GM18499 (cell line): ENCODE measurements at regions not wholly inside any gene's neighbourhood (a gene's known extent, or its start where the extent isn't known, plus 50 kb on each side); places are given as distances from the start of the nearest gene placed in this dataset.

Experiments used
- ATAC-seq: cut with Tn5 transposase; IDR thresholded peaks from one replicate; pipeline ENCODE4 v1.9.1; 2021; ENCODE audit warnings: moderate number of reproducible peaks; ENCODE audit not compliant: insufficient read depth, unreplicated experiment

GRCh38 chrX:39202641-39203040 is 401.4 kb downstream of the MID1IP1 start:
- ATAC-seq = no peak

- no peak for ATAC-seq
These were observed 402.2 kb downstream of the MID1IP1 start for GRCh38 chrX:39203427-39203826.

DNA sequence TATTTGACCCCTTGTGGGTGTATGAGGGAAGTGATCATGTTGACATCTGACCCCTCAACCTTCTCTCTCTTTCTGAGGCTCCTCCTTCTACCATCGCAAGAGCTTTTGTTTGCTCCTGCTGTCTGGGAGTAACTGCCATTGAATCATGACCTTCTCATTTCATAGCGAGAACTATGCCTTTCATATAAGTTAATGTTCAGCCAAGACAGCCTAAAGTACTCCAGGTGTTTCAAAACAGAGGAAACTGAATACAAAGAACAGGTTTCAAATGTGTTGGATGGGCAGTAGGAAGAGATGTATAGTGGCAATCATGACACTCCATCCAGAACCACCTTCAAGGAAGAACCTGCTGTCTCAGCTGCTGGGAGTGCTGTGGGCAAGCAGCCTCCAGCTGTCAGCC is 403.1 kb downstream of the MID1IP1 start:
- ATAC-seq = no peak

DNA sequence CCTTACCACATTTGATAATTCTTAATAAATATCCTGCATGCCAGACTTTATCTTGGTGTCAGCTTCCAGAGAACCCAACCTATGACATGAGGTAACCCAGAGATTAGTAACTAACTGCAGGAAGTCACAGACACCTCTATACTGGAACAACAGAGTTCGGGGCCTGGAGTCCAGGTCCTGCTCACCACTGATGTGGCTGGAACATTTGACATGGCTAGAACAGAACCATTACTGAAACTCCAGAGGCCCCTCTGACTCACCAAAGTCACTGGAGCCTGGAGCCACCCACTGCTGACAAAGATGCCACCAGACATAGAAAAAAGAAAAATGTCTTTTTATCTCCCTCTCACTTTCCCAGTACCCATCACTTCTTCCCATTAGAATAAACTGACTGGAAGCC is 403.7 kb downstream of the MID1IP1 start:
- no peak for ATAC-seq

GRCh38 chrX:39205467-39205866 is 404.2 kb downstream of the MID1IP1 start:
- no peak for ATAC-seq

- no peak for ATAC-seq
These were observed 405.3 kb downstream of the MID1IP1 start for GRCh38 chrX:39206399-39207145.

DNA sequence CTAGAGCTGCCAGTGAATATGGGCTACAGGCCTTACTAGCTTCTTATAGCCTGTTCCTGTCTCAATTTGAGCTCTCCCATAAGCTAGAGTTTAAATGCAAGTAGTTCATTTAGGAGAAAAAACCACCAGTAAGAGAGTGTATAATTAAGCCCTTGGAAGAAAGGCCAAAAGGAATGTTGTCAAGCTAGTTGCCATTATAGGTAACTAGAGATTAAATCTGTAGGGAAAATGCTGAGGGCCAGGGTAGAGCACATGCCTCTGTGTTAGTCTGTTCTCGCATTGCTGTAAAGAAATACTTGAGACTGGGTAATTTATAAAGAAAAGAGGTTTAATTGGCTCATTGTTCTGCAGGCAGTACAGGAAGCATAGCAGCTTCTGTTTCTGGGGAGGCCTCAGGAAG is 410.2 kb downstream of the MID1IP1 start:
- ATAC-seq = no peak

- no peak for ATAC-seq
These were observed 411.2 kb downstream of the MID1IP1 start for GRCh38 chrX:39212456-39212855.

DNA sequence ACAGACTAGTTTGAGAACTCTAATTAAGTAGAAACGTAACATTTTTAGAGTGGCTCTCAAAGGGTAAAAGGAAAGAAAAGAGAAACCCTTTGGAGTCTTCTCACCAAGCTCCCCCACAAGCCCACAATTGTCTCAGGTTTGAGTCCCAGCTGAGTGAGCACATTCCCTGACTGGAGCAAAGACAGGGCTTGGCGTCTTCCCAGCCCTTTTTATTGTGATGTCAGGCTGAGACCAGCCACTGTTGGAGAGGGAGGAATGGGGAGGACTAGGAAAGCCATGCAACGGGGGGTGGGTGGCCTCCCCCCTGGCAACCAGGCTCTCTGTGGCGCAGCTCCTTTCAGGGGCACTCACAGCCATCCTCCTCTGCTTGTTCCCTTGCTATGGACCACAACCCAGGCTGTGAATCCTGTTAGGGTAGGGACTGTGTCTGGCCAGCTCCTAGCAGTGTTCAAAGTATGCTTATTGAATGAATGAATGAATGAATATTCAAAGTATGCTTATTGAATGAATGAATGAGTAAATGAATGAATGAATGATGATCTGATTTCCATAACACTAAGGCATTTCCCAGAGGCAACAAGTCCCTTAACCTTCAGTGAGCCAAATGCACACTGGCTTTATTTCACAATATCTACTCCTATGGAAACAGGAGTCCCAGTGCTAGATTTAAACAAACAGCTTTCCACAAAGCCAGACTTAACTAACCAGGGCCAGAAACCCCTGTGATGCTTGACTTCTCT is 413.3 kb downstream of the MID1IP1 start:
- ATAC-seq = no peak

- ATAC-seq = no peak
These were observed 419.7 kb downstream of the MID1IP1 start for GRCh38 chrX:39220952-39221351.

- no peak for ATAC-seq
These were observed 421.3 kb downstream of the MID1IP1 start for GRCh38 chrX:39222346-39223113.

DNA sequence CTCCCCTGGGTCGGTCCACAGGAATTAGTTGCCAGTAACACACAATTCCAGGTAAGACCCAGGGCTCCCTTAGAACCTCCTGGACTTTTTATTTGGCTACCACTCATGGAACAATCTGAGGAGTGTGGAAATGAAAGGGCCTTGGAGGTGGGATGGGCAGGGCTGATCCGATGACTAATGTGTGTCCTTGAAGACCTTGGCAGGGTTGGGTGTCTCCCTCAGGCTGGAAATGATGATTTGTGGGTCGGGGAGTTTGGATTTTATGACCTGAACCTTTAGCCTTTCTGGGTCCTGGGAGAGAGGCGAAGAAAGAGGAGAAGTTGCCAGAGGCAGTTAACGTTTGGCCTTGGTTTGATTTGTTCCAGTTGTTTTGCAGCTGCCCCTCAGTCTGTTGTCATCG is 425.0 kb downstream of the MID1IP1 start:
- ATAC-seq = no peak

- ATAC-seq = no peak
These were observed 426.1 kb downstream of the MID1IP1 start for GRCh38 chrX:39227371-39227770.

GRCh38 chrX:39238006-39238405 is 436.7 kb downstream of the MID1IP1 start:
- no peak for ATAC-seq

DNA sequence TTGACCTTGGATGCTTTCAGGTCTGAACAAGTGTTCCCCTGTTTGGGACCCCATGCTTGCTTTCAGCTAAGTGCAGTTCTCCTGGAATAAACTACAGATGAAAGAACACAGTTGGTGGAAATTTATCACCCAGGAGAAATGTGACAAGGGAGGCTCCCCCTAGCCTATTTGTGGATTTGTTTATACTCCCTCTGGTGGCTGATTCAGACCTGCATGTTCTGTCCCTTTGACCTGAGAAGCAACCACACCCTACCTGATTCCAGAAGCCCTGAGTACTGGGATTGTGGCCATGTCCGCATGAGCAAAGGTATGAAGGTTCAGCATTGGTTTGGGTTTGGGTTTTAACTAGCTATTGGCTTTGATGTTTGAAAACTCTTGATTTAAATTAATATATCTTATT is 440.9 kb downstream of the MID1IP1 start:
- no peak for ATAC-seq

GRCh38 chrX:39244147-39244546 is 442.9 kb downstream of the MID1IP1 start:
- no peak for ATAC-seq

- no peak for ATAC-seq
These were observed 443.8 kb downstream of the MID1IP1 start for GRCh38 chrX:39245024-39245423.

DNA sequence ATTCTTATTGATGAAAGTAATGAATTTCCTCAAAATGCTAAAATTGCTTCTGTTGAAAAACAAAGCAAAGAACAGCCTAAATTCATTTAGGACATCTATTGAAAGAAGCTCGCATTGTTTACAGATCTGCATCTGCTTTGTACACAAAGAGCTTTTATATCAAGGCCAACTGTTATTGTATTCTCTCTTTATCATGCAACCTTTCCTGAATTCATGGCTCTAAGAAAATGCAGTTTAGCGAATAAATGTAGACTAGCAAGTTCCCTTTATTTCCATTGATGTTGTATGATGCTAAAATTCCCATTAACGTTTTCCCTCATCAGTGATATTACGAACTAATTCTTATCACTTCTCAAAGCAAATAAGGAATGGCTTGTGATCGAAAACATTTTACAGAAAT is 446.3 kb downstream of the MID1IP1 start:
- ATAC-seq = no peak

DNA sequence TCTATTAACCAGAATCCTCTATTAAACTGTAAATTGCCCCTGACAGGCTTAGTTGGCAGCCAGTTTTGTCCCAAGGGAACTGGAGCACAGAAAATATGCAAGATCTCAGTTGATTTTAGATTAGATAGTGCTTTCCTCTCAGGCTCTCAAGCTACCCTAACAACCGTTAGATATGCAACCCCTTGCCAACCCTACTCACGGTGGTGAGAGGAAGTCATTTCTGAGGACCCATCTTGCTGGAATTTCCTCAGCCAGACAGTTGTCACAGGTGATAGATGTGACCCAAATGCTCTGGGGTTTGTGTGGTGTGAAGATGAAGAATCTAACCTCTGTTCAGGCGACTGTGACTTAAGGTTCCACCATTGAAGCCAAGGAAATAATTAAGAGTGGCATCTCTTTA is 447.1 kb downstream of the MID1IP1 start:
- no peak for ATAC-seq

- ATAC-seq = no peak
These were observed 448.7 kb downstream of the MID1IP1 start for GRCh38 chrX:39249999-39250398.

- no peak for ATAC-seq
These were observed 450.7 kb downstream of the MID1IP1 start for GRCh38 chrX:39251995-39252394.
